GM18511 (cell line): ENCODE measurements at regions not wholly inside any gene's neighbourhood (a gene's known extent, or its start where the extent isn't known, plus 50 kb on each side); places are given as distances from the start of the nearest gene placed in this dataset.

Experiments used
- ATAC-seq: cut with Tn5 transposase; IDR thresholded peaks from one replicate; pipeline ENCODE4 v1.9.1; 2021; ENCODE audit warnings: mild to moderate bottlenecking, moderate library complexity; ENCODE audit not compliant: unreplicated experiment

GRCh38 chr17:74099442-74100340 lies 103.8 kb upstream of the RPL38 start:
- no peak for ATAC-seq

GRCh38 chr17:74104921-74105320 lies 98.6 kb upstream of the RPL38 start:
- ATAC-seq: no peak

- ATAC-seq: no peak
Observed at GRCh38 chr17:74107107-74107506, 96.4 kb upstream of the RPL38 start.

- ATAC-seq: no peak
Observed at GRCh38 chr17:74108126-74108705, 95.3 kb upstream of the RPL38 start.

GRCh38 chr17:74110467-74110866 lies 93.0 kb upstream of the RPL38 start:
- ATAC-seq: no peak

- ATAC-seq: no peak
Observed at GRCh38 chr17:74113326-74113725, 90.2 kb upstream of the RPL38 start.

GRCh38 chr17:74113952-74114351 lies 89.5 kb upstream of the RPL38 start:
- no peak for ATAC-seq

GRCh38 chr17:74114881-74115470 lies 88.5 kb upstream of the RPL38 start:
- no peak for ATAC-seq

- no peak for ATAC-seq
Observed at GRCh38 chr17:74115586-74115985, 87.9 kb upstream of the RPL38 start.

GRCh38 chr17:74116087-74116717 lies 87.3 kb upstream of the RPL38 start:
- no peak for ATAC-seq

GRCh38 chr17:74117087-74117698 lies 86.3 kb upstream of the RPL38 start:
- no peak for ATAC-seq

- ATAC-seq: no peak
Observed at GRCh38 chr17:74117999-74118421, 85.5 kb upstream of the RPL38 start.

- no peak for ATAC-seq
Observed at GRCh38 chr17:74118504-74118903, 85.0 kb upstream of the RPL38 start.

GRCh38 chr17:74119049-74119580 lies 84.4 kb upstream of the RPL38 start:
- ATAC-seq: no peak

- ATAC-seq: no peak
Observed at GRCh38 chr17:74119965-74120364, 83.5 kb upstream of the RPL38 start.

- no peak for ATAC-seq
Observed at GRCh38 chr17:74123350-74123749, 80.1 kb upstream of the RPL38 start.

- ATAC-seq: no peak
Observed at GRCh38 chr17:74123866-74124444, 79.5 kb upstream of the RPL38 start.

- ATAC-seq: no peak
Observed at GRCh38 chr17:74125156-74125555, 78.3 kb upstream of the RPL38 start.

- ATAC-seq: no peak
Observed at GRCh38 chr17:74126179-74126900, 77.1 kb upstream of the RPL38 start.

- no peak for ATAC-seq
Observed at GRCh38 chr17:74126959-74127358, 76.5 kb upstream of the RPL38 start.
